ENCODE measurements at regions not wholly inside any gene's neighbourhood (a gene's known extent, or its start where the extent isn't known, plus 50 kb on each side); places are given as distances from the start of the nearest gene placed in this dataset.

GRCh38 chr4:56187688-56188087, 199.6 kb downstream of the AASDH start:
- TF ChIP-seq POLR2A (IDR thresholded peaks at IDR 0.05; ENCODE audit: extremely low read depth, insufficient read length) = no peak
- no peak for TF ChIP-seq CTCF (IDR thresholded peaks at IDR 0.05; ENCODE audit: low read depth, low read length)
